Vagina (tissue), 2 donors: ENCODE measurements at regions not wholly inside any gene's neighbourhood (a gene's known extent, or its start where the extent isn't known, plus 50 kb on each side); places are given as distances from the start of the nearest gene placed in this dataset.

ENCODE experiments used
- POLR2A ChIP-seq, 2 donors: fragments of 450-650 bp; IDR thresholded peaks; one replicate each; pipeline ENCODE4 v1.6.1; 2017; ENCODE audit warnings: antibody characterized with exemption in 2 of 2, mild to moderate bottlenecking in 2 of 2, moderate library complexity in 2 of 2
- POLR2AphosphoS5 ChIP-seq, 2 donors: sonication (generic); formaldehyde crosslinking; IDR thresholded peaks; one replicate each; pipeline ENCODE4 v1.9.0; 2017; ENCODE audit warnings: antibody characterized with exemption in 2 of 2, mild to moderate bottlenecking in 2 of 2, low read depth in 1 of 2; ENCODE audit not compliant: insufficient read depth in 1 of 2
- TF ChIP-seq, protein P1 (sequence below), 3 experiments: fragments of 450-650 bp in 2 of 3; fragments of 200-600 bp in 1 of 3; sonication (generic) in 1 of 3; IDR thresholded peaks; one replicate each; pipeline ENCODE4 v1.5.1; 2017 to 2019; ENCODE audit warnings: antibody characterized with exemption in 3 of 3, mild to moderate bottlenecking in 2 of 3, moderate library complexity in 2 of 3

DNA sequence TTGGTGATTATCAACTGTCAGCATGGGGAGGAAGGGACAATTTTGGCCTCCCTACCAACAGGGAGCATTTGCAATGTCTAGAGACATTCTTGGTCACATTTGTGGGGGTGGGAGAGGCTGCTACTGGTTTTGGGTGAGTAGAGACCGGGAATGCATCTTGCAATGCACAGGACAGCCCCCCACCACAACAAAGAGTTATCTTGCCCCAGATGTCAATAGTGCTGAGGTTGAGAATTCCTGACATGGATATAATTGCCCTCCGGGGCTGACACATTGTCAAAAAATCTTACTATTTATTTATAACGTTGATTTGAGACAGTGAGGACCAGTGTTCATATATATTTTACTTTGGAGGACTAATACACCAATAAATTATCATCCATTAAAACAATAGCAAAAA, 316.1 kb downstream of the PSAT1 start:
- TF ChIP-seq POLR2AphosphoS5 (IDR thresholded peaks at IDR 0.05; ENCODE audit: insufficient read depth in 1 of 2, low read depth in 1 of 2) (no peak), POLR2A (IDR thresholded peaks at IDR 0.05) (no peak)
- TF ChIP-seq, protein P1, sequence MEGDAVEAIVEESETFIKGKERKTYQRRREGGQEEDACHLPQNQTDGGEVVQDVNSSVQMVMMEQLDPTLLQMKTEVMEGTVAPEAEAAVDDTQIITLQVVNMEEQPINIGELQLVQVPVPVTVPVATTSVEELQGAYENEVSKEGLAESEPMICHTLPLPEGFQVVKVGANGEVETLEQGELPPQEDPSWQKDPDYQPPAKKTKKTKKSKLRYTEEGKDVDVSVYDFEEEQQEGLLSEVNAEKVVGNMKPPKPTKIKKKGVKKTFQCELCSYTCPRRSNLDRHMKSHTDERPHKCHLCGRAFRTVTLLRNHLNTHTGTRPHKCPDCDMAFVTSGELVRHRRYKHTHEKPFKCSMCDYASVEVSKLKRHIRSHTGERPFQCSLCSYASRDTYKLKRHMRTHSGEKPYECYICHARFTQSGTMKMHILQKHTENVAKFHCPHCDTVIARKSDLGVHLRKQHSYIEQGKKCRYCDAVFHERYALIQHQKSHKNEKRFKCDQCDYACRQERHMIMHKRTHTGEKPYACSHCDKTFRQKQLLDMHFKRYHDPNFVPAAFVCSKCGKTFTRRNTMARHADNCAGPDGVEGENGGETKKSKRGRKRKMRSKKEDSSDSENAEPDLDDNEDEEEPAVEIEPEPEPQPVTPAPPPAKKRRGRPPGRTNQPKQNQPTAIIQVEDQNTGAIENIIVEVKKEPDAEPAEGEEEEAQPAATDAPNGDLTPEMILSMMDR (IDR thresholded peaks at IDR 0.05), result no peak
